ENCODE measurements at regions not wholly inside any gene's neighbourhood (a gene's known extent, or its start where the extent isn't known, plus 50 kb on each side); places are given as distances from the start of the nearest gene placed in this dataset.
"Not testable (repeated sequence)": the region's sequence is repeated elsewhere in the genome, so short reads cannot be mapped to it uniquely, and the experiment has no call there.

GRCh38 chr10:2207246-2207922, 470.1 kb upstream of the ADARB2 start:
- Mint-ChIP-seq H3K27ac (no peak overlapping the region), H3K4me3 (no peak overlapping the region), H3K9me3 (no peaks in the 10 kb centered on the region), H3K36me3 (no peaks in the 10 kb centered on the region), H3K27me3 (peaks cover 3% of the 10 kb centered on the region), H3K4me1 (no peaks in the 10 kb centered on the region)
- CTCF ChIA-PET, result no interaction called here
- DNase-seq, result no peak

- no peak for DNase-seq
- CTCF ChIA-PET, result no interaction called here
- H3K27ac Mint-ChIP-seq, result no peak overlapping the region
- no peak overlapping the region for H3K4me3 Mint-ChIP-seq
- H3K36me3 Mint-ChIP-seq, result no peaks in the 10 kb centered on the region
- no peaks in the 10 kb centered on the region for H3K27me3 Mint-ChIP-seq
- no peaks in the 10 kb centered on the region for H3K9me3 Mint-ChIP-seq
- H3K4me1 Mint-ChIP-seq, result no peaks in the 10 kb centered on the region
Measured at GRCh38 chr10:2205406-2205805, 468.1 kb upstream of the ADARB2 start.

DNA sequence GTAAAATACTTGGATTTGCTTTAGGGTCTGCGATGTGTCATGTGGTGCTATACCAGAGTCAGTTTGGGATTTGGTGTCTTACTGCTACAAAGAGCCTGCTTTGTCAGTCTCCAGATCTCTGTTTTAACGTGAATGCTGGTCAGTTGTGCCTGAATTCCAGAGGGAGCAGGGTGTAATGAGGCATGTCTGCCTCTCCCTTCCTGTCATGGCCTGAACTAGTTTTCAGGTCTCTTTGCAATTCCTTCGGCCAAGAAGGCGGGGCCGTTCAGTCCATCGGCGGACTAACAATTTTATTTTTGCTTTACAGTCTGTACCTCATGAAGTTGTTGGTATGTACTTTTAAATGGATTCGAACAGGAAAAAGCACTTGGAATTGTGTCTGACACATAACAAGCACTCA, 465.1 kb upstream of the ADARB2 start:
- CTCF ChIA-PET, result no interaction called here
- Mint-ChIP-seq H3K4me1 (no peaks in the 10 kb centered on the region), H3K27ac (no peak overlapping the region), H3K27me3 (no peaks in the 10 kb centered on the region), H3K36me3 (no peaks in the 10 kb centered on the region), H3K4me3 (no peak overlapping the region), H3K9me3 (no peaks in the 10 kb centered on the region)
- DNase-seq, result no peak

DNA sequence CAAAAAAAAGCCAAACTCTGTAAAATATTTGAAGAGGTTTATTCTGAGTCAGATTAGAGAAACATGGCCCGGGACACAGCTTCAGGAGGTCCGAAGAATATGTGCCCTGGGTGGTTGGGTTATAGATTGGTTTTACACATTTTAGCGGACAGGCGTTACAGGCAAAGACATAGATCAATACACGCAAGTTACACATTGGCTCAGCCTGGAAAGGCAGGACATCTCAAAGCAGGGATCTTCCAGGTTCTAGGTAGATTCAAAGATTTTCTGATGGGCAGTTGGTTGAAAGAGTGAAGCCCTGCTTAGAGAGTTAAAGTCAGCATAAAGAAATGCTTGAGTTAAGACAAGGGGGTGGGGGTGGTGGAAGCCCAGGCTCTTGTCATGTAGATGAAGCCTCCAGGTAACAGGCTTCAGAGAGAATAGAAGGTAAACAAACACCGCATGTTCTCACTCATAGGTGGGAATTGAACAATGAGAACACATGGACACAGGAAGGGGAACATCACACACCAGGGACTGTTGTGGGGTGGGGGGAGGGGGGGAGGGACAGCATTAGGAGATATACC, 464.3 kb upstream of the ADARB2 start:
- CTCF ChIA-PET, result no interaction called here
- no peaks in the 10 kb centered on the region for H3K36me3 Mint-ChIP-seq
- H3K27me3 Mint-ChIP-seq, result no peaks in the 10 kb centered on the region
- H3K4me1 Mint-ChIP-seq, result no peaks in the 10 kb centered on the region
- no peak overlapping the region for H3K27ac Mint-ChIP-seq
- no peaks in the 10 kb centered on the region for H3K9me3 Mint-ChIP-seq
- no peak for DNase-seq
- H3K4me3 Mint-ChIP-seq, result no peak overlapping the region

DNA sequence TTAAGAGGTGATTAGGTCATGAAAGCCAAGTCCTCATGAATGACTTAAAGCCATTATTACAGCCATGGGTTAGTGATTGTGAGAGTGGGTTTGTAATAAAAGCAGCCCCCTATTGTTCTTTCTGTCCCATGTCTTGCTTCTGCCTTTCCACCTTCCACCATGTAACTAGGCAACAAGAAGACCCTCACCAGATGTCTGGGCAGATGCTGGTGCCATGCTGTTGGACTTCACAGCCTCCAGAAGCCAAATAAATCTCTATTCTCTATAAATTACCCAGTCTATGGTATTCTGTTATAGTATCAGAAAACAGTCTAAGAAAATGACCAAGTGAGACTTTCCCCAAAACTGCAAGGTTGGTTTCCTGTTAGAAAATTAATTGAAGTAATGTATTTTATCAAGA, 460.3 kb upstream of the ADARB2 start:
- no peaks in the 10 kb centered on the region for H3K4me1 Mint-ChIP-seq
- CTCF ChIA-PET, result no interaction called here
- no peak overlapping the region for H3K27ac Mint-ChIP-seq
- no peaks in the 10 kb centered on the region for H3K27me3 Mint-ChIP-seq
- DNase-seq, result no peak
- no peaks in the 10 kb centered on the region for H3K36me3 Mint-ChIP-seq
- H3K4me3 Mint-ChIP-seq, result no peak overlapping the region
- H3K9me3 Mint-ChIP-seq, result no peaks in the 10 kb centered on the region

DNA sequence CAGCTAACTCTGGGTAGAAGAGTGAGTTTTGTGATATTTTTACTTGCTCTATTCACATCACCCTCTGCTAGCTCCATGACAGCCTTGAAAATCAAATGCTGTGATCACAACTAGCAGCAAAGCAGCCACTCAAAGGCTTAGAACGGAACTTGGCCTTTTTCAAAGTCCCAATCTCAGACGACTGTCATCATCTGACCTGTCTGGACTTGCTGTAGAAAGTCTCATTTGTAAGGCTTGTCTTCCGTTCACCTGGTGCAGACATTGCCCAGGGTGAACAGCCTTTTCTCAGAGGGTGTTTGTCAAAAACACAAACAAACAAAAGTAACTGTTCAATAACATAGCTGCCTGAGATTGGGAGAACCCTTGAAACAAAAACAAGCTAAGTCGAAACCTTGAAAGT, 458.9 kb upstream of the ADARB2 start:
- CTCF ChIA-PET, result no interaction called here
- Mint-ChIP-seq H3K36me3 (no peaks in the 10 kb centered on the region), H3K4me3 (no peak overlapping the region), H3K27me3 (no peaks in the 10 kb centered on the region), H3K4me1 (no peaks in the 10 kb centered on the region), H3K27ac (no peak overlapping the region), H3K9me3 (peaks cover 3% of the 10 kb centered on the region)
- no peak for DNase-seq

DNA sequence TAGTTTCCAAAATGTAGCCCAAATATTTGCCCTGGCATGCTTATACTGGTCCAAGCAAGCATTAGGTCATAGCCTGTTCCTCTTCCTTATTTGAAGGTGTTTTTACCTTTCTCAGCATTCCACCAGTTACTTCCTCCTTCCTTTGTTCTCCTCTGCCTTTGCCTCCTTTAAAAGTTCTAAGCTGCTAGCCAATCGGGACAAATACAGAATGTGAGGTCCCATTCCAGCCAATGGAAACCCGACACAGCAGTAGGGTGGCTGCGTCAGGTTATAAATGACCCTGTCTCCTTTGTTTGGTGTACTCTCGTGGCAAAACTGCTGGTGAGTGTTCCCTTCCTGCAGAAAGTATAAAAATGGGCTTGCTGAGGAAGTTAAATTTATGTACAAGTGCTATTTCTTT, 452.0 kb upstream of the ADARB2 start:
- H3K9me3 Mint-ChIP-seq, H3K27ac Mint-ChIP-seq, H3K4me3 Mint-ChIP-seq, H3K4me1 Mint-ChIP-seq, DNase-seq, H3K36me3 Mint-ChIP-seq, H3K27me3 Mint-ChIP-seq, CTCF ChIA-PET: not testable (repeated sequence)

GRCh38 chr10:2188371-2188770, 451.0 kb upstream of the ADARB2 start:
- Mint-ChIP-seq H3K36me3 (no peaks in the 10 kb centered on the region), H3K4me3 (no peak overlapping the region), H3K27me3 (no peaks in the 10 kb centered on the region), H3K9me3 (peaks cover 3% of the 10 kb centered on the region), H3K27ac (no peak overlapping the region), H3K4me1 (no peaks in the 10 kb centered on the region)
- CTCF ChIA-PET, result no interaction called here
- DNase-seq, result no peak

GRCh38 chr10:2173327-2173726, 436.0 kb upstream of the ADARB2 start:
- Mint-ChIP-seq H3K27me3 (no peaks in the 10 kb centered on the region), H3K36me3 (no peaks in the 10 kb centered on the region), H3K27ac (no peak overlapping the region), H3K4me1 (no peaks in the 10 kb centered on the region), H3K9me3 (no peaks in the 10 kb centered on the region), H3K4me3 (no peak overlapping the region)
- no peak for DNase-seq
- CTCF ChIA-PET, result interaction anchor here (0.6 kb wide), 1 partner anchor 533 kb away, joined by 3 read pairs; no protein-coding TSS in a partner anchor

DNA sequence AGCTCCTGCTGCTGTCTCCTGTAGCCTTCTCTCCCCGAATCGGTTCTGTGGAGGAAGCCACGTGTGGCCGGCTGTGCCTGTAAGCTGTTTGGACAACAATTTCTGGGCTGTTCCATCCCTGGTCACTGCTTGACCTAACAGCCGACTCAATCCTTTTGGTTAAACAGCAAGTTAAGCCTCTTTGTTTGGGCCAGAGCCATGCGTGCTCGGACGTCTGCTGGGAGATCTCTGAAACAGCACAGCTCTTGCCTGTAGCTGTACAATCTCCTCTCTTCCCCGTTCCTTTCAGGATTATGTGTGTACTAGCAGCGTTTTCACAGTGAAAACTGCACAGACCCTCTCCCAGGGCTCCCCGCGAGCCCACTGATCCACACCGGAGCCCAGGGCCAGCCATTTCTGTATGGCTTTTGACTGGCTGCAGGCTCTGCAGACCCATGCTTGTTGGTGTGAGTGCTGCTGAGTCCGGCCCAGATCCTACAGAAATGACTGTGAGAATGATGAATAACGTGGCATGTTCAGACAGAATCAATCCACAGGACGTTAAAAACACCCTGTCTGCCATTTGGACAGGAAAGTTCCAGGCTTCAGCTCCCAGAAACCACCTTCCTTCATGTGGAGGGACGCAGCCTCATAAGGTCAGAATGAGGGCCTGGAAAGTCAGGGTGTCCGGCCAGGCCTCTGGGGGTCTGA, 428.6 kb upstream of the ADARB2 start:
- Mint-ChIP-seq H3K4me3 (no peak overlapping the region), H3K9me3 (no peaks in the 10 kb centered on the region), H3K27ac (no peak overlapping the region), H3K4me1 (no peaks in the 10 kb centered on the region), H3K36me3 (no peaks in the 10 kb centered on the region), H3K27me3 (no peaks in the 10 kb centered on the region)
- no peak for DNase-seq
- CTCF ChIA-PET, result no interaction called here

DNA sequence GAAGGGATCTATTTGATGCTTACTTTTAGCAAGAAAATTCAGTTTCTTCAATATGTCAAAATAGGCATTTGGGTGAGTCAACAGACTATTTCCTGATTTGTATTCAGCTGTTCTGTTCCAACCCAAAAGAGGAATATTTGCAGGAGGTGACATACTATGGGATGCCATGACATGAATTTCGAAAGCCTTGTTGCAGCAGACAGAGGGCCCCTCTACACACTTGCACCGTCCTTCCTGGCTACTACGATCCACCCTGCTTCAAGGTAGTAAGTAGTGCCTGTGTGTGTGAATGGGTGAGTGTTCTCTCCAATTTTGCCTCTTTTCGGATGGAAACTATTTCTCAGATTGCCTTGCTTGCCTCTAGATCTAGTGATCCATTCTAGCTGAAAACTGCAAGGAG, 413.0 kb upstream of the ADARB2 start:
- Mint-ChIP-seq H3K4me3 (no peak overlapping the region), H3K9me3 (no peaks in the 10 kb centered on the region), H3K27ac (no peak overlapping the region), H3K4me1 (no peaks in the 10 kb centered on the region), H3K27me3 (no peaks in the 10 kb centered on the region), H3K36me3 (no peaks in the 10 kb centered on the region)
- DNase-seq, result no peak
- CTCF ChIA-PET, result no interaction called here

DNA sequence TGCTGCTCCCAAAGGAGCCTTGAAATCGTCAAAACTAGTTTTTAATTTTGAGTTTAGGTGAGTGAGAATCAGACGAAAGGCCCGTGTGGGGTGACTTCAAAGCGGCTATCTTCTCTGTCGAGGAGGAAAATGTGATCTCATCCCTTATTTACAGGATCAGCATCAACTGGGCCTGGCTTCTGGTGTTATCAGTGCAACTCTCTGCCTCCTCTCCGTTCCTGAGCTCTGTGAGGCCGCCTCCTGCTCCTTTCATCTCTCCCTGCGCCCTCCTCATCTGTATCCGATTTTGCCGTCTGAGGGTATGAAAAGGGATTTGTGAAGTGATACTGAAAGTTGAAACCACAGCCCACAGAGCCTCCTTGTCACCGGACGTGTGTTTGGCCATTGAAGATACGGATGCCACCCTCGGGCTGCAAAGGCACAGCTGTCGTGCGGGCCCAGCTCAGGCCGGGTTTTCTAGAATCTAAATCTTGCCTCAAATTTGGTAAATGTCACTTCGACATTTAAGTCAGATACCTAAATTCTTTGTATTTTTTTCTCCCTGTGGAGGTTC, 408.7 kb upstream of the ADARB2 start:
- H3K9me3 Mint-ChIP-seq, result no peaks in the 10 kb centered on the region
- H3K4me3 Mint-ChIP-seq, result no peak overlapping the region
- no peaks in the 10 kb centered on the region for H3K36me3 Mint-ChIP-seq
- CTCF ChIA-PET, result no interaction called here
- no peak overlapping the region for H3K27ac Mint-ChIP-seq
- H3K27me3 Mint-ChIP-seq, result no peaks in the 10 kb centered on the region
- no peak for DNase-seq
- no peaks in the 10 kb centered on the region for H3K4me1 Mint-ChIP-seq

DNA sequence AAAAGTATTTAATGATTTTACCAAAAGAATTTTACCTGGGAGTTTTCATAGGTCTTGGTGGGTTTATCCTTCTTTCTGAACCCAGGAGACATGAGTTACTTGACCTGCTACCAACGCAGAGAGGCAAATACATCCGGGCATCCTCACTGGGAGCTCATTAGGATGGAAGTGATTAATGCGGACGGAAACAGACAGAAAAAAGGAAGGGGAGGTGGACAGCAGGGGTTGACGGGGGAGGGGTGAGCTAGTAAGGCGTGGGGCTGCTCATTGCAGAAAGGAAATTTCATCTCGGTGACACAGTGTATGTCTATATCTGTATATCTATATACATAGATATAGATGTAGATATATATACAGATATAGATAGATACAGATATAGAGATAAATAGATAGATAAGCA, 408.2 kb upstream of the ADARB2 start:
- Mint-ChIP-seq H3K9me3 (no peaks in the 10 kb centered on the region), H3K4me1 (no peaks in the 10 kb centered on the region), H3K27me3 (no peaks in the 10 kb centered on the region), H3K27ac (no peak overlapping the region), H3K36me3 (no peaks in the 10 kb centered on the region), H3K4me3 (no peak overlapping the region)
- DNase-seq, result no peak
- CTCF ChIA-PET, result no interaction called here

GRCh38 chr10:2144584-2144983, 407.3 kb upstream of the ADARB2 start:
- no peak for DNase-seq
- CTCF ChIA-PET, result no interaction called here
- H3K27me3 Mint-ChIP-seq, result no peaks in the 10 kb centered on the region
- H3K27ac Mint-ChIP-seq, result no peak overlapping the region
- no peak overlapping the region for H3K4me3 Mint-ChIP-seq
- H3K36me3 Mint-ChIP-seq, result no peaks in the 10 kb centered on the region
- no peaks in the 10 kb centered on the region for H3K4me1 Mint-ChIP-seq
- H3K9me3 Mint-ChIP-seq, result no peaks in the 10 kb centered on the region

- no peaks in the 10 kb centered on the region for H3K36me3 Mint-ChIP-seq
- no peaks in the 10 kb centered on the region for H3K27me3 Mint-ChIP-seq
- CTCF ChIA-PET, result no interaction called here
- H3K4me1 Mint-ChIP-seq, result no peaks in the 10 kb centered on the region
- H3K27ac Mint-ChIP-seq, result no peak overlapping the region
- H3K9me3 Mint-ChIP-seq, result no peaks in the 10 kb centered on the region
- DNase-seq, result no peak
- no peak overlapping the region for H3K4me3 Mint-ChIP-seq
Measured at GRCh38 chr10:2143213-2143835, 406.0 kb upstream of the ADARB2 start.

Data from activated naive CD4-positive, alpha-beta T cell treated with anti-CD3 and anti-CD28 coated beads, Interleukin-2, amount 10 ng/mL, durations not matched to agents 7 days and 5 days (primary cell).